WTC11 (cell line): ENCODE measurements at regions not wholly inside any gene's neighbourhood (a gene's known extent, or its start where the extent isn't known, plus 50 kb on each side); places are given as distances from the start of the nearest gene placed in this dataset.

Experiments
- ATAC-seq: fragments of 200-7000 bp; cut with Tn5 transposase; 2 replicates; pipeline ENCODE4 v1.10.0; 2021; ENCODE audit warnings: mild to moderate bottlenecking, moderate library complexity
- CTCF ChIA-PET: fragments of 300-600 bp; sonication (Branson Sonifier 250); formaldehyde crosslinking; loops from one replicate; lab custom pipeline; 2021; ENCODE audit warnings: antibody characterized with exemption; lab: Charles Lee
- POLR2A ChIA-PET: fragments of 350-600 bp; sonication (Branson Sonifier 250); formaldehyde crosslinking; loops from one replicate; lab custom pipeline; 2021; ENCODE audit warnings: antibody characterized with exemption; lab: Charles Lee
- DNase-seq: peaks from one replicate; pipeline ENCODE4 v3.0.0; 2021; ENCODE audit warnings: low spot score
- H3K27ac Mint-ChIP-seq: 2 replicates; pipeline ENCODE4 v1.8.0; 2021; ENCODE audit warnings: mixed read lengths
- H3K27me3 Mint-ChIP-seq: 2 replicates; pipeline ENCODE4 v1.8.0; 2021; ENCODE audit warnings: low read depth, mild to moderate bottlenecking, moderate library complexity, mixed read lengths
- H3K36me3 Mint-ChIP-seq: 2 replicates; pipeline ENCODE4 v1.8.0; 2021; ENCODE audit warnings: mixed read lengths
- H3K4me1 Mint-ChIP-seq: 2 replicates; pipeline ENCODE4 v1.8.0; 2022; ENCODE audit warnings: mixed read lengths
- H3K4me3 Mint-ChIP-seq: 2 replicates; pipeline ENCODE4 v1.8.0; 2021; ENCODE audit warnings: mild to moderate bottlenecking, moderate library complexity, mixed read lengths
- H3K9me3 Mint-ChIP-seq: 2 replicates; pipeline ENCODE4 v1.8.0; 2021; ENCODE audit warnings: mixed read lengths
- GTF2I ChIP-seq: fragments of 250-450 bp; sonication (Bioruptor Pico); conservative IDR thresholded peaks from 2 replicates; pipeline ENCODE4 v1.4.0; 2021; ENCODE audit warnings: mild to moderate bottlenecking
- NFYB ChIP-seq: sonication (generic); formaldehyde crosslinking; conservative IDR thresholded peaks from 2 replicates; pipeline ENCODE4 v1.8.0; 2022; ENCODE audit warnings: low read depth, missing genetic modification reagents
- PRRX2 ChIP-seq: fragments of 250-450 bp; sonication (Bioruptor Pico); IDR thresholded peaks from 2 replicates; pipeline ENCODE4 v1.8.0; 2021; ENCODE audit warnings: mild to moderate bottlenecking
- SMAD3 ChIP-seq: sonication (generic); formaldehyde crosslinking; IDR thresholded peaks from 2 replicates; pipeline ENCODE4 v1.8.0; 2022; ENCODE audit warnings: missing genetic modification reagents, mild to moderate bottlenecking, borderline replicate concordance
- SP1 ChIP-seq: sonication (generic); formaldehyde crosslinking; conservative IDR thresholded peaks from 2 replicates; pipeline ENCODE4 v1.8.1; 2022; ENCODE audit warnings: missing genetic modification reagents
- ZNF138 ChIP-seq: sonication (generic); formaldehyde crosslinking; conservative IDR thresholded peaks from 2 replicates; pipeline ENCODE4 v1.8.1; 2022; ENCODE audit warnings: mild to moderate bottlenecking, moderate library complexity, missing genetic modification reagents
- ZNF232 ChIP-seq: sonication (generic); formaldehyde crosslinking; IDR thresholded peaks from 2 replicates; pipeline ENCODE4 v1.8.0; 2022; ENCODE audit warnings: mild to moderate bottlenecking, missing genetic modification reagents
- ZNF423 ChIP-seq: fragments of 250-450 bp; sonication (Bioruptor Pico); IDR thresholded peaks from 2 replicates; pipeline ENCODE4 v2.1.2; 2022; ENCODE audit warnings: mild to moderate bottlenecking, moderate library complexity
- TF ChIP-seq, protein P1 (sequence below): sonication (generic); formaldehyde crosslinking; IDR thresholded peaks from 2 replicates; pipeline ENCODE4 v1.8.1; 2022; ENCODE audit warnings: mild to moderate bottlenecking, moderate library complexity, missing genetic modification reagents
- TF ChIP-seq, protein P2 (sequence below): fragments of 250-450 bp; sonication (Bioruptor Pico); IDR thresholded peaks from 2 replicates; pipeline ENCODE4 v2.1.2; 2022; ENCODE audit warnings: mild to moderate bottlenecking, moderate library complexity
- TF ChIP-seq, protein P3 (sequence below): fragments of 250-450 bp; sonication (Bioruptor Pico); IDR thresholded peaks from 2 replicates; pipeline ENCODE4 v1.9.0; 2021; ENCODE audit warnings: mild to moderate bottlenecking
- TF ChIP-seq, protein P4 (sequence below): fragments of 250-450 bp; sonication (Bioruptor Pico); conservative IDR thresholded peaks from 2 replicates; pipeline ENCODE4 v1.9.0; 2021; ENCODE audit warnings: mild to moderate bottlenecking
- TF ChIP-seq, protein P5 (sequence below): sonication (generic); formaldehyde crosslinking; IDR thresholded peaks from 2 replicates; pipeline ENCODE4 v1.8.0; 2023; ENCODE audit warnings: missing genetic modification reagents
- TF ChIP-seq, protein P6 (sequence below): sonication (generic); formaldehyde crosslinking; IDR thresholded peaks from 2 replicates; pipeline ENCODE4 v1.8.0; 2023; ENCODE audit warnings: mild to moderate bottlenecking, missing genetic modification reagents
- TF ChIP-seq, protein P7 (sequence below): sonication (generic); formaldehyde crosslinking; IDR thresholded peaks from 2 replicates; pipeline ENCODE4 v1.8.0; 2022; ENCODE audit warnings: mild to moderate bottlenecking, missing genetic modification reagents

DNA sequence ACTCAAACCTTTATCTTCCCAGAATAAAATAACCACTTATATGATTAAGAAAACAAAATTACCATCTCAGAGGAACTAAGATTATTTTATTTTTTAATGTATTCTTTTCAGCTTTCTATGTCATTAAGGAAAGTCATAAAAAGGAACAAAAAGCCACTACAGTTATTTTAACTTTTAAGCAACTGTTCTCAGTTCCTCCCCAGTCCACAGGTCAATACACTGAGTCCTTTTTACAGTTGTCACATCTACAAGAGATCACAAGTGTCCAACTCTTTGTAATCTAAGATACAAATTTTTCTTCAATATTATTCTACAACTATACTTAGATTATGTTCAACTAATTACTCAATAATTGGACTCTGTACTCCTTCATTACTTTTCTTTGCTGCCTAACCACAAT, 782.8 kb upstream of the ACO1 start:
- Mint-ChIP-seq H3K4me1 (peaks cover 5% of the 10 kb centered on the region), H3K9me3 (no peaks in the 10 kb centered on the region), H3K36me3 (no peaks in the 10 kb centered on the region)
- DNase-seq (no peak), ATAC-seq (no peak)
- TF ChIP-seq, protein P1, sequence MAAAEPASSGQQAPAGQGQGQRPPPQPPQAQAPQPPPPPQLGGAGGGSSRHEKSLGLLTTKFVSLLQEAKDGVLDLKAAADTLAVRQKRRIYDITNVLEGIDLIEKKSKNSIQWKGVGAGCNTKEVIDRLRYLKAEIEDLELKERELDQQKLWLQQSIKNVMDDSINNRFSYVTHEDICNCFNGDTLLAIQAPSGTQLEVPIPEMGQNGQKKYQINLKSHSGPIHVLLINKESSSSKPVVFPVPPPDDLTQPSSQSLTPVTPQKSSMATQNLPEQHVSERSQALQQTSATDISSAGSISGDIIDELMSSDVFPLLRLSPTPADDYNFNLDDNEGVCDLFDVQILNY (CRISPR knock-in tag), result no peak
- TF ChIP-seq, protein P2, sequence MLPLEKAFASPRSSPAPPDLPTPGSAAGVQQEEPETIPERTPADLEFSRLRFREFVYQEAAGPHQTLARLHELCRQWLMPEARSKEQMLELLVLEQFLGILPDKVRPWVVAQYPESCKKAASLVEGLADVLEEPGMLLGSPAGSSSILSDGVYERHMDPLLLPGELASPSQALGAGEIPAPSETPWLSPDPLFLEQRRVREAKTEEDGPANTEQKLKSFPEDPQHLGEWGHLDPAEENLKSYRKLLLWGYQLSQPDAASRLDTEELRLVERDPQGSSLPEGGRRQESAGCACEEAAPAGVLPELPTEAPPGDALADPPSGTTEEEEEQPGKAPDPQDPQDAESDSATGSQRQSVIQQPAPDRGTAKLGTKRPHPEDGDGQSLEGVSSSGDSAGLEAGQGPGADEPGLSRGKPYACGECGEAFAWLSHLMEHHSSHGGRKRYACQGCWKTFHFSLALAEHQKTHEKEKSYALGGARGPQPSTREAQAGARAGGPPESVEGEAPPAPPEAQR (CRISPR knock-in tag), result no peak
- TF ChIP-seq, protein P3, sequence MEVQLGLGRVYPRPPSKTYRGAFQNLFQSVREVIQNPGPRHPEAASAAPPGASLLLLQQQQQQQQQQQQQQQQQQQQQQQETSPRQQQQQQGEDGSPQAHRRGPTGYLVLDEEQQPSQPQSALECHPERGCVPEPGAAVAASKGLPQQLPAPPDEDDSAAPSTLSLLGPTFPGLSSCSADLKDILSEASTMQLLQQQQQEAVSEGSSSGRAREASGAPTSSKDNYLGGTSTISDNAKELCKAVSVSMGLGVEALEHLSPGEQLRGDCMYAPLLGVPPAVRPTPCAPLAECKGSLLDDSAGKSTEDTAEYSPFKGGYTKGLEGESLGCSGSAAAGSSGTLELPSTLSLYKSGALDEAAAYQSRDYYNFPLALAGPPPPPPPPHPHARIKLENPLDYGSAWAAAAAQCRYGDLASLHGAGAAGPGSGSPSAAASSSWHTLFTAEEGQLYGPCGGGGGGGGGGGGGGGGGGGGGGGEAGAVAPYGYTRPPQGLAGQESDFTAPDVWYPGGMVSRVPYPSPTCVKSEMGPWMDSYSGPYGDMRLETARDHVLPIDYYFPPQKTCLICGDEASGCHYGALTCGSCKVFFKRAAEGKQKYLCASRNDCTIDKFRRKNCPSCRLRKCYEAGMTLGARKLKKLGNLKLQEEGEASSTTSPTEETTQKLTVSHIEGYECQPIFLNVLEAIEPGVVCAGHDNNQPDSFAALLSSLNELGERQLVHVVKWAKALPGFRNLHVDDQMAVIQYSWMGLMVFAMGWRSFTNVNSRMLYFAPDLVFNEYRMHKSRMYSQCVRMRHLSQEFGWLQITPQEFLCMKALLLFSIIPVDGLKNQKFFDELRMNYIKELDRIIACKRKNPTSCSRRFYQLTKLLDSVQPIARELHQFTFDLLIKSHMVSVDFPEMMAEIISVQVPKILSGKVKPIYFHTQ (CRISPR knock-in tag), result no peak
- no peak for TF ChIP-seq GTF2I (CRISPR knock-in tag)
- TF ChIP-seq, all 79 proteins: peak for 0
- Mint-ChIP-seq H3K27me3 (no peaks in the 10 kb centered on the region), H3K4me3 (no peak overlapping the region), H3K27ac (no peak overlapping the region)
- CTCF ChIA-PET, result no interaction called here
- POLR2A ChIA-PET, result no interaction called here

DNA sequence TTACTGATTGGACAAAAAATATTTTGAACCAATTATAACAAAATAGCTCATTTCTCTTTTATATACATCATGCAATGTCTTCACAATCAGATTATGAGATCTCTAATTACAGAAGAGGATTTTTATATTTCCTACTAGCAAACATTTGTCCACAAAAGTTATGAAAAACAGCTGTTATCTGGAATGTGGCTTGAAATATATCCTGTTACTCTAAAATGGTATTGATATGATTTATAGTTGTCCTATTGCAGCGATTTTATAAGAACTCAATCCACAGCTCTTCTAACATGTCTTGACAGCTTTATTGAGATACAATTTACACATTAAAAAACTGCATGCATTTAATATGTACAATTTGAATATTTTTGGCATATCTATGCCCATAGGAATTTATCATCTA, 779.9 kb upstream of the ACO1 start:
- no peak for ATAC-seq
- Mint-ChIP-seq H3K36me3 (no peaks in the 10 kb centered on the region), H3K27ac (no peak overlapping the region), H3K9me3 (no peaks in the 10 kb centered on the region), H3K4me3 (no peak overlapping the region), H3K27me3 (no peaks in the 10 kb centered on the region), H3K4me1 (peaks cover 8% of the 10 kb centered on the region)
- DNase-seq, result no peak
- TF ChIP-seq, protein P4, sequence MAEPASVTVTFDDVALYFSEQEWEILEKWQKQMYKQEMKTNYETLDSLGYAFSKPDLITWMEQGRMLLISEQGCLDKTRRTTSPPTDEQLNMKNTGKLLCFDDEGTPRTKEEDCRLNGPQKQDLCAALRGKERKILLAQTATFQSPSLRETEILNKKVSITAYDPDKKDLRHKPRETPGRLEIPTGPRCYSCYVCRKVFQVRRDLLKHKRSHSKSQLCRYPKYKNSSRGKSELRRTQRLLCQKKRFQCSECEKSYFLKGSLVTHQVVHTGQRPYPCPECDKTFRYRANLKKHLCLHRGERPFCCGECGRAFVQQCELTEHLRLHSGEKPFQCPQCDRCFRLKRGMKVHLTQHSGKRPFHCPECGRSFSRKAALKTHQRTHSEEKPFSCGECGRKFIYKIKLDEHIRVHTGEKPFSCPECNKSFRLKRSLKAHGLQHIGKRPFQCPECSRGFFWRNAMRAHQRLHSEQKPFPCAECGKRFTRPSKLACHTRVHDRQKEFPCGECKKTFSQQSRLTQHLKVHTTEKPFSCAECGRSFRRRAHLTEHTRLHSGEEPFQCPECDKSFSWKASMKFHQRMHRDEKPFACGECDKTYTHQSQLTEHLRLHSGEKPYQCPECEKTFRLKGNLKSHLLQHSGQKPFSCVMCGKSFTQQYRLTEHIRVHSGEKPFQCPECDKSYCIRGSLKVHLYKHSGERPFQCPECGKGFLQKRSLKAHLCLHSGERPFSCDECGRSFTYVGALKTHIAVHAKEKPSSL (CRISPR knock-in tag), result no peak
- TF ChIP-seq, protein P5, sequence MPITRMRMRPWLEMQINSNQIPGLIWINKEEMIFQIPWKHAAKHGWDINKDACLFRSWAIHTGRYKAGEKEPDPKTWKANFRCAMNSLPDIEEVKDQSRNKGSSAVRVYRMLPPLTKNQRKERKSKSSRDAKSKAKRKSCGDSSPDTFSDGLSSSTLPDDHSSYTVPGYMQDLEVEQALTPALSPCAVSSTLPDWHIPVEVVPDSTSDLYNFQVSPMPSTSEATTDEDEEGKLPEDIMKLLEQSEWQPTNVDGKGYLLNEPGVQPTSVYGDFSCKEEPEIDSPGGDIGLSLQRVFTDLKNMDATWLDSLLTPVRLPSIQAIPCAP, result no peak
- TF ChIP-seq PRRX2 (CRISPR knock-in tag) (no peak), SP1 (CRISPR knock-in tag) (no peak), ZNF423 (CRISPR knock-in tag) (no peak), ZNF138 (CRISPR knock-in tag) (no peak), ZNF232 (CRISPR knock-in tag) (no peak), SMAD3 (CRISPR knock-in tag) (no peak), NFYB (CRISPR knock-in tag) (no peak)
- TF ChIP-seq, protein P6, sequence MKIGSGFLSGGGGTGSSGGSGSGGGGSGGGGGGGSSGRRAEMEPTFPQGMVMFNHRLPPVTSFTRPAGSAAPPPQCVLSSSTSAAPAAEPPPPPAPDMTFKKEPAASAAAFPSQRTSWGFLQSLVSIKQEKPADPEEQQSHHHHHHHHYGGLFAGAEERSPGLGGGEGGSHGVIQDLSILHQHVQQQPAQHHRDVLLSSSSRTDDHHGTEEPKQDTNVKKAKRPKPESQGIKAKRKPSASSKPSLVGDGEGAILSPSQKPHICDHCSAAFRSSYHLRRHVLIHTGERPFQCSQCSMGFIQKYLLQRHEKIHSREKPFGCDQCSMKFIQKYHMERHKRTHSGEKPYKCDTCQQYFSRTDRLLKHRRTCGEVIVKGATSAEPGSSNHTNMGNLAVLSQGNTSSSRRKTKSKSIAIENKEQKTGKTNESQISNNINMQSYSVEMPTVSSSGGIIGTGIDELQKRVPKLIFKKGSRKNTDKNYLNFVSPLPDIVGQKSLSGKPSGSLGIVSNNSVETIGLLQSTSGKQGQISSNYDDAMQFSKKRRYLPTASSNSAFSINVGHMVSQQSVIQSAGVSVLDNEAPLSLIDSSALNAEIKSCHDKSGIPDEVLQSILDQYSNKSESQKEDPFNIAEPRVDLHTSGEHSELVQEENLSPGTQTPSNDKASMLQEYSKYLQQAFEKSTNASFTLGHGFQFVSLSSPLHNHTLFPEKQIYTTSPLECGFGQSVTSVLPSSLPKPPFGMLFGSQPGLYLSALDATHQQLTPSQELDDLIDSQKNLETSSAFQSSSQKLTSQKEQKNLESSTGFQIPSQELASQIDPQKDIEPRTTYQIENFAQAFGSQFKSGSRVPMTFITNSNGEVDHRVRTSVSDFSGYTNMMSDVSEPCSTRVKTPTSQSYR (CRISPR knock-in tag), result no peak
- TF ChIP-seq, protein P7, sequence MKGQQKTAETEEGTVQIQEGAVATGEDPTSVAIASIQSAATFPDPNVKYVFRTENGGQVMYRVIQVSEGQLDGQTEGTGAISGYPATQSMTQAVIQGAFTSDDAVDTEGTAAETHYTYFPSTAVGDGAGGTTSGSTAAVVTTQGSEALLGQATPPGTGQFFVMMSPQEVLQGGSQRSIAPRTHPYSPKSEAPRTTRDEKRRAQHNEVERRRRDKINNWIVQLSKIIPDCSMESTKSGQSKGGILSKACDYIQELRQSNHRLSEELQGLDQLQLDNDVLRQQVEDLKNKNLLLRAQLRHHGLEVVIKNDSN, result no peak
- POLR2A ChIA-PET, result no interaction called here
- CTCF ChIA-PET, result no interaction called here
